Fibroblast of peridontal ligament (primary cell): ENCODE measurements at regions not wholly inside any gene's neighbourhood (a gene's known extent, or its start where the extent isn't known, plus 50 kb on each side); places are given as distances from the start of the nearest gene placed in this dataset.
A peak's percentile ranks its signal among the peaks of the same experiment; 100 is the strongest.

Source experiments
- DNase-seq: peaks from one replicate; pipeline ENCODE4 v3.0.0-alpha.2; 2010; ENCODE audit errors: extremely low read depth

GRCh38 chr9:76557674-76558225 lies 98.8 kb downstream of the GCNT1 start:
- peak; percentile 85 for DNase-seq

DNA sequence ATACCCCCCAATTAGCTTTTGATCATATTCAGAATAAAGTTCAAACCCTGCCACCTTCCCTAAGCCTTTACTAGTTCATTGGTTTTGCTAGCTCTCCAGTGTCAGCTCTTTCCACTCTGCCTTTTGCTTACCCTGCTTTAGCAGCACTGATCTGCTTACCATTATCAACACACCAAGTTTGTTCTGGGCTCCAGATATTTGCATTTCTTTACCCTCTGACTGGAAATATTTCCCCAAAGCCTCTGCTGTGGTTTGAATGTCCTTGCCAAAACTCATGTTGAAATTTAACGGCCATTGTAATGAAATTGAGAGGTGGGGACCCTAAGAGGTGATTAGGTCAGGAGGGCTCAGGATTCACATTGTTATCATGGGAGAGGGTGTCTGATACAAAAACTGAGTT lies 99.5 kb downstream of the GCNT1 start:
- peak; percentile 47 for DNase-seq

- DNase-seq: peak; percentile 21
These were observed 100.3 kb downstream of the GCNT1 start for GRCh38 chr9:76559286-76559685.

- peak; percentile 83 for DNase-seq
These were observed 101.5 kb downstream of the GCNT1 start for GRCh38 chr9:76560481-76560922.

- no peak for DNase-seq
These were observed 102.2 kb downstream of the GCNT1 start for GRCh38 chr9:76561050-76561713.
